K562 (cell line): ENCODE measurements at regions not wholly inside any gene's neighbourhood (a gene's known extent, or its start where the extent isn't known, plus 50 kb on each side); places are given as distances from the start of the nearest gene placed in this dataset.

Source experiments
- ATAC-seq: fragments of 200-7000 bp; cut with Tn5 transposase; 3 replicates; pipeline ENCODE4 v1.9.1; 2020; ENCODE audit warnings: moderate library complexity
- BruUV-seq: library from RNA; stranded (reverse); fragments of 400-500 nt; replicated peaks from 2 replicates; lab custom pipeline; 2021; lab: Mats Ljungman, UMichigan
- CTCF ChIA-PET: fragments of 300-600 bp; formaldehyde crosslinking; extraction: SDS; loops from one replicate; lab custom pipeline; 2021; ENCODE audit warnings: low intra/inter-chr PET ratio; lab: Yijun Ruan, JAX
- POLR2A ChIA-PET: fragments of 300-600, 350-650 bp; sonication (Branson Sonifier 250); formaldehyde crosslinking; extraction: SDS; loops from one replicate; lab custom pipeline; 2021; ENCODE audit warnings: antibody characterized with exemption, inconsistent platforms; lab: Yijun Ruan, JAX
- DNase-seq, 4 experiments: peaks; one replicate each; pipeline versions ENCODE4 v3.0.0 to v3.0.0-alpha.2; 2011 to 2018; ENCODE audit warnings: low spot score in 3 of 4, mixed read lengths in 3 of 4; ENCODE audit errors: extremely low read depth in 1 of 4
- FAIRE-seq: peaks from 2 replicates; lab custom pipeline; 2011; peaks lifted over from hg19 to GRCh38; lab: Jason Lieb, UNC
- H2AFZ ChIP-seq: 2 replicates; pipeline ENCODE4 v1.6.0; 2011; ENCODE audit warnings: low read depth, low read length, control low read depth, inconsistent platforms
- H3K27ac ChIP-seq: fragments of 200-600 bp; 3 replicates; pipeline ENCODE4 v1.8.0; 2011; ENCODE audit warnings: low read depth, mild to moderate bottlenecking, control low read depth, inconsistent platforms, low read length, moderate library complexity, mixed read lengths; ENCODE audit errors: extremely low read depth
- H3K27me3 ChIP-seq, 2 experiments: fragments of 300-600 bp in 1 of 2; 2 replicates in 1 of 2; 3 replicates in 1 of 2; pipeline versions ENCODE4 v1.6.0 to v1.8.0; 2011; ENCODE audit warnings: inconsistent platforms in 2 of 2, low read length in 2 of 2, mild to moderate bottlenecking in 1 of 2, mixed read lengths in 1 of 2, moderate library complexity in 1 of 2; ENCODE audit not compliant: control insufficient read depth in 2 of 2, insufficient read depth in 2 of 2
- H3K36me3 ChIP-seq: fragments of 300-600 bp; 3 replicates; pipeline ENCODE4 v1.8.0; 2011; ENCODE audit warnings: mild to moderate bottlenecking, low read length, inconsistent platforms; ENCODE audit not compliant: control insufficient read depth, insufficient read depth
- H3K4me1 ChIP-seq, 2 experiments: fragments of 200-600 bp in 1 of 2; replicated peaks in 1 of 2; 2 replicates in 1 of 2; 3 replicates in 1 of 2; pipeline versions ENCODE4 v1.5.1 to v1.8.0; 2011; ENCODE audit warnings: inconsistent platforms in 2 of 2, low read length in 2 of 2, mild to moderate bottlenecking in 1 of 2, mixed read lengths in 1 of 2, moderate library complexity in 1 of 2; ENCODE audit not compliant: control insufficient read depth in 2 of 2, insufficient read depth in 2 of 2
- H3K4me2 ChIP-seq: 2 replicates; pipeline ENCODE4 v1.6.1; 2011; ENCODE audit warnings: low read length, control low read depth, inconsistent platforms, mixed read lengths; ENCODE audit not compliant: insufficient read depth
- H3K4me3 ChIP-seq: fragments of 200-600 bp; sonication (generic), shearing (Covaris generic); 2 replicates; pipeline ENCODE4 v1.5.1; 2016; ENCODE audit warnings: control low read depth, inconsistent platforms
- H3K79me2 ChIP-seq: fragments of 200-600 bp; 3 replicates; pipeline ENCODE4 v1.8.0; 2011; ENCODE audit warnings: low read length, inconsistent platforms; ENCODE audit not compliant: control insufficient read depth, insufficient read depth
- H3K9ac ChIP-seq, 2 experiments: 2 replicates each; pipeline versions ENCODE4 v1.6.0 to v1.6.1; 2011; ENCODE audit warnings: low read depth in 2 of 2, low read length in 2 of 2, control low read depth in 1 of 2, inconsistent platforms in 1 of 2, mild to moderate bottlenecking in 1 of 2, mixed read lengths in 1 of 2; ENCODE audit not compliant: insufficient read depth in 1 of 2
- H3K9me1 ChIP-seq: one replicate; pipeline ENCODE4 v1.6.0; 2011; ENCODE audit warnings: inconsistent platforms, mild to moderate bottlenecking, low read length, moderate library complexity; ENCODE audit not compliant: control insufficient read depth, insufficient read depth
- H3K9me3 ChIP-seq: replicated peaks from 2 replicates; pipeline ENCODE4 v1.5.1; 2011; ENCODE audit warnings: low read depth, low read length, inconsistent platforms; ENCODE audit not compliant: control insufficient read depth, insufficient read depth
- H4K20me1 ChIP-seq: replicated peaks from 2 replicates; pipeline ENCODE4 v1.6.1; 2011; ENCODE audit warnings: low read length, inconsistent platforms, mixed read lengths; ENCODE audit not compliant: control insufficient read depth, insufficient read depth
- EGR1 ChIP-seq: fragments of 450-650 bp; conservative IDR thresholded peaks from 2 replicates; pipeline ENCODE4 v1.6.1; 2017; ENCODE audit warnings: mild to moderate bottlenecking
- MBD1 ChIP-seq: fragments of 250-450 bp; sonication (Bioruptor Pico); IDR thresholded peaks from 2 replicates; pipeline ENCODE4 v1.8.0; 2022; ENCODE audit warnings: inconsistent platforms
- MYBL2 ChIP-seq, 2 experiments: fragments of 450-650 bp in 1 of 2; sonication (generic) in 1 of 2; formaldehyde crosslinking in 1 of 2; IDR thresholded peaks; 2 replicates each; pipeline versions ENCODE4 v1.6.1 to v1.8.1; 2017 to 2022; ENCODE audit warnings: borderline replicate concordance in 1 of 2, inconsistent platforms in 1 of 2, low read depth in 1 of 2, mild to moderate bottlenecking in 1 of 2, missing genetic modification reagents in 1 of 2, moderate library complexity in 1 of 2
- TCF7 ChIP-seq: sonication (generic); IDR thresholded peaks from 2 replicates; pipeline ENCODE4 v1.6.1; 2016; ENCODE audit warnings: antibody characterized with exemption, borderline replicate concordance
- ZNF695 ChIP-seq: fragments of 450-650 bp; formaldehyde crosslinking; IDR thresholded peaks from 2 replicates; pipeline ENCODE4 v1.4.0; 2020; ENCODE audit warnings: mild to moderate bottlenecking, moderate library complexity
- ZSCAN32 ChIP-seq: fragments of 450-650 bp; formaldehyde crosslinking; IDR thresholded peaks from 2 replicates; pipeline ENCODE4 v1.4.0; 2020; ENCODE audit warnings: mild to moderate bottlenecking, moderate library complexity
- WGBS: fragments of 100-300 bp; shearing (Covaris generic); methylation state at CpG from one replicate; pipeline ENCODE4 v1.1.6; 2016; ENCODE audit warnings: low coverage, mixed read lengths; ENCODE audit not compliant: insufficient coverage; ENCODE audit errors: missing lambda C conversion rate; 5-methylcytosine and 5-hydroxymethylcytosine counted together
- in situ Hi-C: fragments of 300-500 bp; cut with MboI; formaldehyde crosslinking; loops from 4 replicates; pipeline ENCODE4 v1.15.0; 2018; ENCODE audit warnings: inconsistent platforms, mixed read lengths
- intact Hi-C: fragments of 100-400 bp; cut with micrococcal nuclease; formaldehyde crosslinking; loops from 2 replicates; pipeline ENCODE4 v1.14.2; 2022

- no peaks in the 10 kb centered on the region for H3K79me2 ChIP-seq
- H3K27ac ChIP-seq: no peak overlapping the region
- no peaks in the 10 kb centered on the region for H3K9me1 ChIP-seq
- BruUV-seq: no TSS peak
- intact Hi-C loops: no loop called here
- in situ Hi-C loops: no loop called here
- H3K9ac ChIP-seq: no peak overlapping the region
- no peaks in the 10 kb centered on the region for H3K4me1 ChIP-seq
- no peak overlapping the region for H3K4me2 ChIP-seq
- H4K20me1 ChIP-seq: no peaks in the 10 kb centered on the region
- no peaks in the 10 kb centered on the region for H3K27me3 ChIP-seq
- H3K4me3 ChIP-seq: no peak overlapping the region
- 0% methylated on average over 1 of the region's 1 CpG for WGBS
- no peaks in the 10 kb centered on the region for H3K36me3 ChIP-seq
- CTCF ChIA-PET: no interaction called here
- ATAC-seq (no peak), DNase-seq (no peak), FAIRE-seq (no peak)
- no peak for TF ChIP-seq MYBL2 (IDR thresholded peaks at IDR 0.05; ENCODE audit: low read depth)
- TF ChIP-seq MYBL2 (CRISPR knock-in tag; IDR thresholded peaks at IDR 0.05; ENCODE audit: borderline replicate concordance): no peak
- no peak for TF ChIP-seq ZNF695
- TF ChIP-seq ZSCAN32: no peak
- no peak for TF ChIP-seq MBD1 (CRISPR knock-in tag)
- TF ChIP-seq EGR1: no peak
- TF ChIP-seq TCF7: no peak
- no peaks in the 10 kb centered on the region for H3K9me3 ChIP-seq
- no peak overlapping the region for H2AFZ ChIP-seq
- POLR2A ChIA-PET: interaction anchor here (1.0 kb wide), 1 partner anchor 56 kb away, joined by 3 read pairs; no protein-coding TSS in a partner anchor
These were observed 310.0 kb downstream of the PPP1R3A start for GRCh38 chr7:113608782-113609181.
